ENCODE measurements at regions not wholly inside any gene's neighbourhood (a gene's known extent, or its start where the extent isn't known, plus 50 kb on each side); places are given as distances from the start of the nearest gene placed in this dataset.

DNA sequence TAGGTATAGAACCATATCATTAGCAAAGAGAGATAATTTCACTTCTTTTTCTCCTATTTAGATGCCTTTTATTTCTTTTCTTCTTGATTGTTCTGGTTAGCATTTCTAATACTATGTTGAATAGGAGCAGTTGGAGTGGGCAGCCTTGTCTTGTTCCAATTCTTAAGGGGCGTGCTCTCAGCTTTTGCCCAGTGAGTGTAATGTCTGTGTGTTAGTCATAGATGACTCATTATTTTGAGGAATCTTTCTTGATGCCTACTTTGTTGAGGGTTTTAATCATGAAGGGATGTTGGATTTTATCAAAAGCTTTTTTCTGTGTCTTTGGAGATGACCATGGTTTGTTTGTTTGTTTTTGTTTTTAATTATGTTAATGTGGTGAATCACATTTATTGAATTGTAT, 1453.1 kb upstream of the SLC39A10 start:
- no peak for DNase-seq
- H3K36me3 ChIP-seq (ENCODE audit: control insufficient read depth in 4 of 4, insufficient read depth in 4 of 4, low read length in 3 of 4), result no peaks in the 10 kb centered on the region
- ChIA-PET CTCF (no interaction called here), POLR2A (no interaction called here)
- H3K27ac ChIP-seq (ENCODE audit: insufficient read depth in 1 of 2, low read depth in 1 of 2, low read length in 2 of 2, poor library complexity in 1 of 2, severe bottlenecking in 2 of 2), result no peak overlapping the region
- H3K9me3 ChIP-seq (ENCODE audit: control extremely low read depth in 1 of 5, control insufficient read depth in 4 of 5, insufficient read depth in 2 of 5, low read depth in 1 of 5, low read length in 4 of 5), result peaks cover 0 to 5% (median 0%) of the 10 kb centered on the region in 5 experiments
- no peaks in the 10 kb centered on the region for H3K4me1 ChIP-seq (ENCODE audit: control extremely low read depth in 1 of 4, control insufficient read depth in 4 of 4, insufficient read depth in 4 of 4, low read length in 3 of 4)
- no peak overlapping the region for H3K4me3 ChIP-seq (ENCODE audit: control insufficient read depth in 1 of 7, extremely low read depth in 1 of 7, insufficient read depth in 4 of 7, low read depth in 2 of 7, low read length in 6 of 7)
- no peaks in the 10 kb centered on the region for H3K27me3 ChIP-seq (replicated peaks in 2 of 5; ENCODE audit: control insufficient read depth in 4 of 5, insufficient read depth in 5 of 5, low read length in 4 of 5)
- WGBS (ENCODE audit: insufficient coverage), result 100% methylated on average over 1 of the region's 1 CpG

DNA sequence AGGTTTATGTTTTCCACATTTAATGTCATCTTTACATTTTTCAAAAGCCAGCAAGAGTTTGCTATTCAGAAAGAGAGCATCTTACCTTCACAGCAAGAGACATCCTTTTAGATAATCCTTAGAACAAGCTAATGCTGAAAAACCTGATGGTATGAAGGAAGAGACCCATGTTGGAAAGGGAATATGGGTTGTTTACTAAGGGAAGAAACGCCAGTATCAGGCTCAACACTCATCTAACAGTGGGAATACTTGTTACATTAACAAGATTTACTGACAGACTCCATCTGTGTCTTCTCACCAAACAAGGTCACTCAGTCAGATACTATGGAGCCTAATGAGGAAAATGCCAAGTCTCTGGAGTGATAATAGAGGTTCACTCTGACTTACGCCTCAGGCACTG, 1474.1 kb upstream of the SLC39A10 start:
- ChIA-PET CTCF (no interaction called here), POLR2A (no interaction called here)
- no CpG with 5 or more reads among the region's 2 CpGs for WGBS (ENCODE audit: insufficient coverage)
- Histone ChIP-seq H3K4me3 (ENCODE audit: control insufficient read depth in 1 of 7, extremely low read depth in 1 of 7, insufficient read depth in 4 of 7, low read depth in 2 of 7, low read length in 6 of 7) (no peak overlapping the region), H3K4me1 (ENCODE audit: control extremely low read depth in 1 of 4, control insufficient read depth in 4 of 4, insufficient read depth in 4 of 4, low read length in 3 of 4) (no peaks in the 10 kb centered on the region), H3K27me3 (replicated peaks in 2 of 5; ENCODE audit: control insufficient read depth in 4 of 5, insufficient read depth in 5 of 5, low read length in 4 of 5) (no peaks in the 10 kb centered on the region), H3K36me3 (ENCODE audit: control insufficient read depth in 4 of 4, insufficient read depth in 4 of 4, low read length in 3 of 4) (no peaks in the 10 kb centered on the region), H3K9me3 (ENCODE audit: control extremely low read depth in 1 of 5, control insufficient read depth in 4 of 5, insufficient read depth in 2 of 5, low read depth in 1 of 5, low read length in 4 of 5) (peaks cover 0 to 1% (median 0%) of the 10 kb centered on the region in 5 experiments), H3K27ac (ENCODE audit: insufficient read depth in 1 of 2, low read depth in 1 of 2, low read length in 2 of 2, poor library complexity in 1 of 2, severe bottlenecking in 2 of 2) (no peak overlapping the region)
- DNase-seq, result no peak

- POLR2A ChIA-PET, result no interaction called here
- Histone ChIP-seq H3K27me3 (replicated peaks in 2 of 5; ENCODE audit: control insufficient read depth in 4 of 5, insufficient read depth in 5 of 5, low read length in 4 of 5) (no peaks in the 10 kb centered on the region), H3K9me3 (ENCODE audit: control extremely low read depth in 1 of 5, control insufficient read depth in 4 of 5, insufficient read depth in 2 of 5, low read depth in 1 of 5, low read length in 4 of 5) (peaks cover 0 to 4% (median 0%) of the 10 kb centered on the region in 5 experiments), H3K36me3 (ENCODE audit: control insufficient read depth in 4 of 4, insufficient read depth in 4 of 4, low read length in 3 of 4) (no peaks in the 10 kb centered on the region), H3K4me3 (ENCODE audit: control insufficient read depth in 1 of 7, extremely low read depth in 1 of 7, insufficient read depth in 4 of 7, low read depth in 2 of 7, low read length in 6 of 7) (no peak overlapping the region), H3K4me1 (ENCODE audit: control extremely low read depth in 1 of 4, control insufficient read depth in 4 of 4, insufficient read depth in 4 of 4, low read length in 3 of 4) (no peaks in the 10 kb centered on the region), H3K27ac (ENCODE audit: insufficient read depth in 1 of 2, low read depth in 1 of 2, low read length in 2 of 2, poor library complexity in 1 of 2, severe bottlenecking in 2 of 2) (no peak overlapping the region)
- WGBS (ENCODE audit: insufficient coverage), result over 99% methylated on average over 14 of the region's 22 CpGs
- CTCF ChIA-PET, result no interaction called here
- DNase-seq, result no peak
Measured at GRCh38 chr2:194176134-194176533, 1480.9 kb upstream of the SLC39A10 start.

- Histone ChIP-seq H3K4me3 (ENCODE audit: control insufficient read depth in 1 of 7, extremely low read depth in 1 of 7, insufficient read depth in 4 of 7, low read depth in 2 of 7, low read length in 6 of 7) (no peak overlapping the region), H3K4me1 (ENCODE audit: control extremely low read depth in 1 of 4, control insufficient read depth in 4 of 4, insufficient read depth in 4 of 4, low read length in 3 of 4) (no peaks in the 10 kb centered on the region), H3K9me3 (ENCODE audit: control extremely low read depth in 1 of 5, control insufficient read depth in 4 of 5, insufficient read depth in 2 of 5, low read depth in 1 of 5, low read length in 4 of 5) (no peaks in the 10 kb centered on the region), H3K27me3 (replicated peaks in 2 of 5; ENCODE audit: control insufficient read depth in 4 of 5, insufficient read depth in 5 of 5, low read length in 4 of 5) (no peaks in the 10 kb centered on the region), H3K27ac (ENCODE audit: insufficient read depth in 1 of 2, low read depth in 1 of 2, low read length in 2 of 2, poor library complexity in 1 of 2, severe bottlenecking in 2 of 2) (no peak overlapping the region), H3K36me3 (ENCODE audit: control insufficient read depth in 4 of 4, insufficient read depth in 4 of 4, low read length in 3 of 4) (no peaks in the 10 kb centered on the region)
- DNase-seq, result peak; percentile 14 to 45 (median 31)
- CTCF ChIA-PET, result interaction anchor here (0.8 to 3.2 kb wide), 3 partner anchors 18 to 1772 kb away, joined by 3 to 10 read pairs (median 5); no protein-coding TSS in a partner anchor
- no CpG with 5 or more reads among the region's 2 CpGs for WGBS (ENCODE audit: insufficient coverage)
- POLR2A ChIA-PET, result no interaction called here
Measured at GRCh38 chr2:194166818-194167217, 1490.2 kb upstream of the SLC39A10 start.

GRCh38 chr2:194155431-194155830, 1501.6 kb upstream of the SLC39A10 start:
- Histone ChIP-seq H3K27me3 (replicated peaks in 2 of 5; ENCODE audit: control insufficient read depth in 4 of 5, insufficient read depth in 5 of 5, low read length in 4 of 5) (no peaks in the 10 kb centered on the region), H3K27ac (ENCODE audit: insufficient read depth in 1 of 2, low read depth in 1 of 2, low read length in 2 of 2, poor library complexity in 1 of 2, severe bottlenecking in 2 of 2) (no peak overlapping the region), H3K9me3 (ENCODE audit: control extremely low read depth in 1 of 5, control insufficient read depth in 4 of 5, insufficient read depth in 2 of 5, low read depth in 1 of 5, low read length in 4 of 5) (peaks cover 0 to 3% (median 3%) of the 10 kb centered on the region in 5 experiments), H3K36me3 (ENCODE audit: control insufficient read depth in 4 of 4, insufficient read depth in 4 of 4, low read length in 3 of 4) (no peaks in the 10 kb centered on the region), H3K4me1 (ENCODE audit: control extremely low read depth in 1 of 4, control insufficient read depth in 4 of 4, insufficient read depth in 4 of 4, low read length in 3 of 4) (no peaks in the 10 kb centered on the region), H3K4me3 (ENCODE audit: control insufficient read depth in 1 of 7, extremely low read depth in 1 of 7, insufficient read depth in 4 of 7, low read depth in 2 of 7, low read length in 6 of 7) (no peak overlapping the region)
- WGBS (ENCODE audit: insufficient coverage), result 100% methylated on average over 1 of the region's 4 CpGs
- ChIA-PET POLR2A (no interaction called here), CTCF (no interaction called here)
- DNase-seq, result no peak

DNA sequence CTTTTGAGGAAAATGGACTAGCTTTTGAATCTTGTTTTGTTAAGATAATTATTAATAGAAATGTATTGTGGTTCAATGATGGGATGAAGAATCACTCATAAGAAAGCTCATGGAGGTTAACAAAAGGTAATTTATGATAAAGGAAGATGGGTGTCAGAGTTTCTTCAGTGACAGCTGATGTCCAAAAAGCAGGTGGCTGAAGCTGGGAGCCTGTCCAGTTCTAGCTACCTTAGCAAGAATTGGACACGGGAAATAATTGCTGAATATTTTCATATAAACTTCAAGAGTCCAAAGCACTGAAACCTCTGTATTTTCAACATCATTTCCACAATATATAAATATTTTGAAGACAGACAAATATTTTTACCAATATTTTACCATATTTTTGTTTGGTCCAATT, 1505.8 kb upstream of the SLC39A10 start:
- Histone ChIP-seq H3K9me3 (ENCODE audit: control extremely low read depth in 1 of 5, control insufficient read depth in 4 of 5, insufficient read depth in 2 of 5, low read depth in 1 of 5, low read length in 4 of 5) (peaks cover 0 to 2% (median 0%) of the 10 kb centered on the region in 5 experiments), H3K27ac (ENCODE audit: insufficient read depth in 1 of 2, low read depth in 1 of 2, low read length in 2 of 2, poor library complexity in 1 of 2, severe bottlenecking in 2 of 2) (no peak overlapping the region), H3K4me3 (ENCODE audit: control insufficient read depth in 1 of 7, extremely low read depth in 1 of 7, insufficient read depth in 4 of 7, low read depth in 2 of 7, low read length in 6 of 7) (no peak overlapping the region), H3K36me3 (ENCODE audit: control insufficient read depth in 4 of 4, insufficient read depth in 4 of 4, low read length in 3 of 4) (no peaks in the 10 kb centered on the region), H3K4me1 (ENCODE audit: control extremely low read depth in 1 of 4, control insufficient read depth in 4 of 4, insufficient read depth in 4 of 4, low read length in 3 of 4) (no peaks in the 10 kb centered on the region), H3K27me3 (replicated peaks in 2 of 5; ENCODE audit: control insufficient read depth in 4 of 5, insufficient read depth in 5 of 5, low read length in 4 of 5) (no peaks in the 10 kb centered on the region)
- ChIA-PET POLR2A (no interaction called here), CTCF (no interaction called here)
- no peak for DNase-seq
- WGBS (ENCODE audit: insufficient coverage), result no CpG with 5 or more reads among the region's 1 CpG

DNA sequence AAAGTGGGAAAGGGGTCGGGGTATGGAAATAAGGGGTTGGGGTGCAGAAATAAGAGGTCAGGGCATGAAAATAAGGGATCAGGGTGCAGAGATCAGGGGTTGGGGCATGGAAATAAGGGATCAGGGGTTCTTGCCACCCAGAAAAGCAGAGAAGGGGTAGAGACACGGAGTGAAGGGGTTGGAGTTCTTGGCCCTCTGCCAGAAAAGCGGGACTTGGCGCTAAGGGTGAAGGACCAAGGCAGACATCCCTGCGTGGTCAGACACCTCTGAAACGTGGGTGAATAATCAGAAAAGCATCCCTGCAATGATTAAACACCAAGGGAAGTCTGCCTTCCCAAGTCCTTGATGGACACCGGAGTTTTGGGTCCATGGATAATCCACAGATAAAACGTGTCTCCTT, 1521.6 kb upstream of the SLC39A10 start:
- Histone ChIP-seq H3K4me1 (ENCODE audit: control extremely low read depth in 1 of 4, control insufficient read depth in 4 of 4, insufficient read depth in 4 of 4, low read length in 3 of 4) (no peaks in the 10 kb centered on the region), H3K9me3 (ENCODE audit: control extremely low read depth in 1 of 5, control insufficient read depth in 4 of 5, insufficient read depth in 2 of 5, low read depth in 1 of 5, low read length in 4 of 5) (no peaks in the 10 kb centered on the region), H3K4me3 (ENCODE audit: control insufficient read depth in 1 of 7, extremely low read depth in 1 of 7, insufficient read depth in 4 of 7, low read depth in 2 of 7, low read length in 6 of 7) (no peak overlapping the region), H3K27me3 (replicated peaks in 2 of 5; ENCODE audit: control insufficient read depth in 4 of 5, insufficient read depth in 5 of 5, low read length in 4 of 5) (no peaks in the 10 kb centered on the region), H3K36me3 (ENCODE audit: control insufficient read depth in 4 of 4, insufficient read depth in 4 of 4, low read length in 3 of 4) (no peaks in the 10 kb centered on the region), H3K27ac (ENCODE audit: insufficient read depth in 1 of 2, low read depth in 1 of 2, low read length in 2 of 2, poor library complexity in 1 of 2, severe bottlenecking in 2 of 2) (no peak overlapping the region)
- POLR2A ChIA-PET, result no interaction called here
- WGBS (ENCODE audit: insufficient coverage), result 95% methylated on average over 7 of the region's 8 CpGs
- no peak for DNase-seq
- CTCF ChIA-PET, result no interaction called here

All from common myeloid progenitor, CD34-positive (primary cell).